Activated CD4-positive, CD25-positive, alpha-beta regulatory T cell treated with anti-CD3 and anti-CD28 coated beads, Interleukin-2, amount 50 U/mL, for 24 hours (primary cell): ENCODE measurements at regions not wholly inside any gene's neighbourhood (a gene's known extent, or its start where the extent isn't known, plus 50 kb on each side); places are given as distances from the start of the nearest gene placed in this dataset.

Experiments used
- ATAC-seq, 2 donors: fragments of 150-1000 bp; cut with Tn5 transposase; one replicate each; pipeline ENCODE4 v1.10.0; 2021; ENCODE audit warnings: mild to moderate bottlenecking in 1 of 2, moderate library complexity in 1 of 2

GRCh38 chrX:40484408-40485091, 96.2 kb upstream of the ATP6AP2 start:
- no peak for ATAC-seq

- peak in 1 of 2 donors; percentile 28 for ATAC-seq
Measured at GRCh38 chrX:40483502-40483901, 97.3 kb upstream of the ATP6AP2 start.

- ATAC-seq: no peak
Measured at GRCh38 chrX:40479777-40480318, 100.9 kb upstream of the ATP6AP2 start.

GRCh38 chrX:40478474-40479065, 102.2 kb upstream of the ATP6AP2 start:
- ATAC-seq: no peak

- no peak for ATAC-seq
Measured at GRCh38 chrX:40476958-40477357, 103.8 kb upstream of the ATP6AP2 start.

- no peak for ATAC-seq
Measured at GRCh38 chrX:40474645-40475044, 106.1 kb upstream of the ATP6AP2 start.

- ATAC-seq: no peak
Measured at GRCh38 chrX:40474205-40474626, 106.6 kb upstream of the ATP6AP2 start.

GRCh38 chrX:40473460-40474204, 107.1 kb upstream of the ATP6AP2 start:
- no peak for ATAC-seq

GRCh38 chrX:40471965-40472648, 108.7 kb upstream of the ATP6AP2 start:
- peak; percentile 28 to 38 for ATAC-seq

- ATAC-seq: no peak
Measured at GRCh38 chrX:40470830-40471429, 109.8 kb upstream of the ATP6AP2 start.

- no peak for ATAC-seq
Measured at GRCh38 chrX:40469316-40469715, 111.5 kb upstream of the ATP6AP2 start.

GRCh38 chrX:40468033-40468846, 112.5 kb upstream of the ATP6AP2 start:
- peak; percentile 65 to 80 for ATAC-seq

- ATAC-seq: no peak
Measured at GRCh38 chrX:40467454-40467853, 113.3 kb upstream of the ATP6AP2 start.

- ATAC-seq: no peak
Measured at GRCh38 chrX:40465735-40466551, 114.8 kb upstream of the ATP6AP2 start.

GRCh38 chrX:40462795-40463194, 118.0 kb upstream of the ATP6AP2 start:
- no peak for ATAC-seq

GRCh38 chrX:40460926-40461325, 119.8 kb upstream of the ATP6AP2 start:
- ATAC-seq: no peak

- no peak for ATAC-seq
Measured at GRCh38 chrX:40459571-40460158, 121.1 kb upstream of the ATP6AP2 start.

- ATAC-seq: no peak
Measured at GRCh38 chrX:40457406-40457805, 123.4 kb upstream of the ATP6AP2 start.

- no peak for ATAC-seq
Measured at GRCh38 chrX:40452031-40452430, 128.7 kb upstream of the ATP6AP2 start.

GRCh38 chrX:40449956-40450706, 130.6 kb upstream of the ATP6AP2 start:
- ATAC-seq: no peak
